Liver (tissue), 7 donors: ENCODE measurements at regions not wholly inside any gene's neighbourhood (a gene's known extent, or its start where the extent isn't known, plus 50 kb on each side); places are given as distances from the start of the nearest gene placed in this dataset.

ENCODE experiments used
- DNase-seq: peaks from one replicate; pipeline ENCODE4 v3.0.0-alpha.2; 2017; ENCODE audit warnings: low spot score
- H3K27ac ChIP-seq, 2 donors: one replicate each; pipeline ENCODE4 v1.7.0; 2013; ENCODE audit warnings: inconsistent platforms in 2 of 2, low read length in 2 of 2, control low read depth in 1 of 2, low read depth in 1 of 2, mild to moderate bottlenecking in 1 of 2
- H3K27me3 ChIP-seq, 4 donors: one replicate each; pipeline versions ENCODE4 v1.6.1 to v1.7.0; 2013; ENCODE audit warnings: low read length in 3 of 4, inconsistent platforms in 1 of 4, mild to moderate bottlenecking in 1 of 4, moderate library complexity in 1 of 4; ENCODE audit not compliant: control insufficient read depth in 4 of 4, insufficient read depth in 4 of 4
- H3K36me3 ChIP-seq, 4 donors: one replicate each; pipeline versions ENCODE4 v1.6.1 to v1.7.0; 2013; ENCODE audit warnings: low read length in 3 of 4, mild to moderate bottlenecking in 3 of 4, low read depth in 1 of 4, moderate library complexity in 1 of 4; ENCODE audit not compliant: control insufficient read depth in 4 of 4, insufficient read depth in 3 of 4
- H3K4me1 ChIP-seq, 4 donors: one replicate each; pipeline versions ENCODE4 v1.6.1 to v1.7.0; 2013; ENCODE audit warnings: low read length in 3 of 4, mild to moderate bottlenecking in 3 of 4, moderate library complexity in 1 of 4; ENCODE audit not compliant: control insufficient read depth in 4 of 4, insufficient read depth in 4 of 4
- H3K4me3 ChIP-seq, 3 donors: one replicate each; pipeline versions ENCODE4 v1.6.1 to v1.7.0; 2013; ENCODE audit warnings: low read length in 3 of 3, control low read depth in 1 of 3, low read depth in 1 of 3, mild to moderate bottlenecking in 1 of 3
- H3K9ac ChIP-seq, 2 donors: one replicate each; pipeline ENCODE4 v1.7.0; 2013; ENCODE audit warnings: low read length in 2 of 2, mild to moderate bottlenecking in 2 of 2, moderate library complexity in 2 of 2, control low read depth in 1 of 2, low read depth in 1 of 2
- H3K9me3 ChIP-seq, 4 donors: one replicate each; pipeline versions ENCODE4 v1.6.1 to v1.7.0; 2013; ENCODE audit warnings: low read length in 3 of 4; ENCODE audit not compliant: control insufficient read depth in 4 of 4
- ATF3 ChIP-seq: IDR thresholded peaks from 2 replicates; pipeline ENCODE4 v1.6.1; 2016; ENCODE audit warnings: antibody characterized with exemption
- EGR1 ChIP-seq, 2 donors: IDR thresholded peaks; 2 replicates each; pipeline ENCODE4 v1.6.1; 2016 to 2018; ENCODE audit warnings: antibody characterized with exemption in 2 of 2, low read depth in 2 of 2
- FOXA1 ChIP-seq: IDR thresholded peaks from 2 replicates; pipeline ENCODE4 v1.6.1; 2016; ENCODE audit warnings: antibody characterized with exemption
- FOXA2 ChIP-seq: IDR thresholded peaks from 2 replicates; pipeline ENCODE4 v1.6.1; 2016; ENCODE audit warnings: antibody characterized with exemption
- GABPA ChIP-seq, 2 donors: IDR thresholded peaks in 1 of 2; conservative IDR thresholded peaks in 1 of 2; 2 replicates each; pipeline ENCODE4 v1.6.1; 2016; ENCODE audit warnings: antibody characterized with exemption in 2 of 2, mild to moderate bottlenecking in 1 of 2, moderate library complexity in 1 of 2
- HNF4G ChIP-seq: IDR thresholded peaks from 2 replicates; pipeline ENCODE4 v1.6.1; 2016; ENCODE audit warnings: antibody characterized with exemption
- JUND ChIP-seq, 2 donors: IDR thresholded peaks; 2 replicates each; pipeline ENCODE4 v1.6.1; 2016; ENCODE audit warnings: antibody characterized with exemption in 2 of 2
- NR2F2 ChIP-seq: IDR thresholded peaks from 2 replicates; pipeline ENCODE4 v1.6.1; 2016; ENCODE audit warnings: antibody characterized with exemption
- RAD21 ChIP-seq, 2 donors: IDR thresholded peaks; 2 replicates each; pipeline ENCODE4 v1.6.1; 2016; ENCODE audit warnings: antibody characterized with exemption in 2 of 2, mild to moderate bottlenecking in 2 of 2
- REST ChIP-seq: IDR thresholded peaks from 2 replicates; pipeline ENCODE4 v1.6.1; 2016; ENCODE audit warnings: antibody characterized with exemption, mild to moderate bottlenecking
- SP1 ChIP-seq: IDR thresholded peaks from 2 replicates; pipeline ENCODE4 v1.6.1; 2018; ENCODE audit warnings: antibody characterized with exemption, mild to moderate bottlenecking
- TAF1 ChIP-seq: conservative IDR thresholded peaks from 2 replicates; pipeline ENCODE4 v1.6.1; 2016; ENCODE audit warnings: antibody characterized with exemption, mild to moderate bottlenecking
- YY1 ChIP-seq: IDR thresholded peaks from 2 replicates; pipeline ENCODE4 v1.6.1; 2016; ENCODE audit warnings: antibody characterized with exemption, mild to moderate bottlenecking
- ZBTB33 ChIP-seq: IDR thresholded peaks from 2 replicates; pipeline ENCODE4 v1.6.1; 2016; ENCODE audit warnings: antibody characterized with exemption
- WGBS: extraction: QIAGEN DNeasy Blood & Tissue Kit; methylation state at CpG from one replicate; pipeline ENCODE4 v1.1.7; 2013; 5-methylcytosine and 5-hydroxymethylcytosine counted together
- donor health status: healthy.
- donor health status: healthy.
- donor health status: healthy.
- donor health status: healthy.

- TF ChIP-seq ATF3 = no peak
- TF ChIP-seq GABPA (IDR thresholded peaks at IDR 0.05 in 1 of 2, conservative IDR thresholded peaks at IDR 0.05 in 1 of 2) = no peak
- no peak overlapping the region for H3K4me3 ChIP-seq
- no peak overlapping the region for H3K9ac ChIP-seq
- no peak for DNase-seq
- H3K9me3 ChIP-seq = no peaks in the 10 kb centered on the region
- H3K27ac ChIP-seq = no peak overlapping the region
- H3K27me3 ChIP-seq = no peaks in the 10 kb centered on the region
- 92% methylated on average over 5 of the region's 5 CpGs for WGBS
- H3K36me3 ChIP-seq = no peaks in the 10 kb centered on the region
- H3K4me1 ChIP-seq = no peaks in the 10 kb centered on the region
Measured at GRCh38 chr21:28234326-28234725, 758.4 kb downstream of the LTN1 start.

- Histone ChIP-seq H3K4me3 (no peak overlapping the region), H3K9ac (no peak overlapping the region), H3K27me3 (no peaks in the 10 kb centered on the region), H3K9me3 (no peaks in the 10 kb centered on the region), H3K36me3 (no peaks in the 10 kb centered on the region), H3K27ac (no peak overlapping the region), H3K4me1 (no peaks in the 10 kb centered on the region)
- 86% methylated on average over 9 of the region's 9 CpGs for WGBS
- TF ChIP-seq REST = no peak
- TF ChIP-seq TAF1 = no peak
- no peak for TF ChIP-seq GABPA (IDR thresholded peaks at IDR 0.05 in 1 of 2, conservative IDR thresholded peaks at IDR 0.05 in 1 of 2)
- no peak for TF ChIP-seq FOXA1
- no peak for TF ChIP-seq ATF3
- no peak for TF ChIP-seq FOXA2
- TF ChIP-seq EGR1 (IDR thresholded peaks at IDR 0.05; ENCODE audit: low read depth in 2 of 2) = no peak
- TF ChIP-seq SP1 = no peak
- no peak for TF ChIP-seq RAD21 (IDR thresholded peaks at IDR 0.05)
- TF ChIP-seq NR2F2 = no peak
- TF ChIP-seq ZBTB33 = no peak
- no peak for TF ChIP-seq HNF4G
- TF ChIP-seq JUND (IDR thresholded peaks at IDR 0.05) = no peak
- TF ChIP-seq YY1 = no peak
- DNase-seq = no peak
Measured at GRCh38 chr21:28233536-28234220, 759.0 kb downstream of the LTN1 start.
